Hepatocyte (in vitro differentiated cells): ENCODE measurements at regions not wholly inside any gene's neighbourhood (a gene's known extent, or its start where the extent isn't known, plus 50 kb on each side); places are given as distances from the start of the nearest gene placed in this dataset.

Experiments used
- CTCF ChIP-seq: fragments of 200-600 bp; sonication (generic); IDR thresholded peaks from 2 replicates; pipeline ENCODE4 v1.5.1; 2016; ENCODE audit warnings: antibody characterized with exemption, mild to moderate bottlenecking; ENCODE audit not compliant: poor library complexity
- EZH2 ChIP-seq: fragments of 200-600 bp; sonication (generic); IDR thresholded peaks from 2 replicates; pipeline ENCODE4 v1.6.1; 2016; ENCODE audit warnings: antibody characterized with exemption, mild to moderate bottlenecking, borderline replicate concordance
- EZH2phosphoT487 ChIP-seq: fragments of 200-600 bp; sonication (generic); IDR thresholded peaks from one replicate; pipeline ENCODE4 v1.6.1; 2018; ENCODE audit warnings: antibody characterized with exemption, mild to moderate bottlenecking, low read depth, moderate library complexity; ENCODE audit not compliant: unreplicated experiment, severe bottlenecking

- no peak for TF ChIP-seq CTCF
- no peak for TF ChIP-seq EZH2
- no peak for TF ChIP-seq EZH2phosphoT487
Observed at GRCh38 chr9:7436754-7437153, 362.8 kb downstream of the DMAC1 start.
